SW 1271 (cell line): ENCODE measurements at regions not wholly inside any gene's neighbourhood (a gene's known extent, or its start where the extent isn't known, plus 50 kb on each side); places are given as distances from the start of the nearest gene placed in this dataset.
A peak's percentile ranks its signal among the peaks of the same experiment; 100 is the strongest.

Experiments
- DNase-seq, 2 experiments: peaks; one replicate each; lab custom pipeline; 2025; lab: John Stamatoyannopoulos, UW

DNA sequence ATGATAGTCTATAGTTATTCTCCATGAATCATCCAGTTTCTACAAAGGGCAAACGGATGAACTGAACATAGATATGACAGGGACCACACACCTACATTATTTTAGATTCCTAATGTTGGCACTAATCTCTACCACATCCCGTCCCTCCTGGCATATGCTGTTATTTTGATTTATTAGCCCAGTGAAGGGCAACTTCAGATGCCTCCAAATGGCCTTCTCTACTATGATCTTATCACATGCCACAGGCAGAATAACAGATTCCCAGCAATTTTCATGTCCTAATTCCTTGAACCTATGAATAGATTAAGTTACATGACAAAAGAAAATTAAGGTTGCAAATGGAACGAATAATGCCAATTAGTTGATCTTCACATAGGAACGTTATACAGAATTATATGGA lies 474.7 kb downstream of the ANKRD7 start:
- no peak for DNase-seq

DNA sequence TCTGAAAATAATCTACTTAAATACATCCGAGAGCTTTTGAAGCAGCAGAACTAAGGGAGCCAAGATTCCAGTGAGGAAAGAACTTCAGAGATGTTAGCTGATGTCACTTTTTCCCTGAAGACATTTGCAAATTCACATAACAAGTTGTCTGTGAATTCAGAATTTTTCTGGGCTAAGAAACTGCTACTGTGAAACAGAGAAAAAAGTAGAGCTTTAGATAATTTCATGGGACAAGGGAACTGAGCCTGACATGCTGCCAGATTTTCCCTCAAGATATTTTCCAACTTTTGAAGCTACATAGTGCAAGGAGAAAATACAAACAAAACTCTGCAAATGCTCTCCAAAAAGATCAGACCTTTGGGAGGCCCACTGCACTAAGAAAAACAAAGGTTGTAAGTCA lies 484.2 kb downstream of the ANKRD7 start:
- DNase-seq = no peak

DNA sequence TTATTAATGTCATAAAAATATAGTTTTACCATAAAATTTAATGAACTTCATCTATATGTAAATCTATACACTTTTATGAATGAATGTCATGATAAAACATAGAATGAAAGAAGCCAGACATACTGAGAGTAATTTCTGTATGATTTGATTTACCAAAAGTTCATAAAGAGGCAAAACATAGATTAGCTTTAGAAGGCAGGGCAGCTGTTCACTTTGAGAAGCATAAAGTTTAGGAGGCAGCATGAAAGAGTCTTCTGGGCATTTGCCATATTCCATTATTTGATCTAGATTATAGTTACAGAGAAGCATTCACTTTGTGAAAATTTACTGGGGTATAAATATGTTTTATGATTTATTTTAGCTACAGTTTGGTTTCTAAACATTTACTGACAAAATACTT lies 487.2 kb downstream of the ANKRD7 start:
- DNase-seq = no peak

DNA sequence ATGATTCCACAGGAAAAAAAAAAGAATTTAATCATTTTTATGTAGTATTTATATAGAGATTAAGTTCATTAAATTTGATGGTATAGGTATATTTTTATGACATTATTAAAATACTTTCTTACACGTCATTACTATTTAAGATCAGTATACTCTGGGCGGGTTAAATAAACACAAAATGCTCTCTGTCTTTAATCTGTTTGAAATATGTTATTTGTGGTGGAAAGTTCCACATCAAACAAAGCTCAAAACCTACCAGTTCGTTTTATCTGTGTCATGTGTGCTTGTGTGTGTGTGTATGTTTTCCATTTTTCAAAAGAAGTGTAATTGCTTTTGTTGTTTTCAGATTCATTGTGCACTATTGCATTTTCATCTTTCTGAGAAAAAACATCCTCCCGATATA lies 488.5 kb downstream of the ANKRD7 start:
- DNase-seq = no peak

DNA sequence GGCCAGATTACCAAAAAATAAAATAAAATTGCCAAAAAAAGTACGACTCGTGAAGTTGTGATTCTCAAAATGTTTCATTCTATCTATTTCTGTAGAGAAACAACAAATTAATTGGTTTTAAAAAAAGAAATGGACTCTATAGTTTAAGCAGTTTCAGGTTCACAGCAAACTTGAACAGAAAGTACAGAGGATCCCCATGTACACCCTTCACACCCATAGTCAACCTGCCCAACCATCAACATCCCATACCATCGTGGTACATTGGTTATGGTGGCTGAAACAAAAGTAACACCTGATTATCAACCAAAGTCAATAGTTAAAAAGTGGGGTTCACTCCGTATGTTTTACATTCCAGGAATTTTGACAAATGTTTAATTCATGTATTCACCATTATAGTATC lies 496.1 kb downstream of the ANKRD7 start:
- no peak for DNase-seq

DNA sequence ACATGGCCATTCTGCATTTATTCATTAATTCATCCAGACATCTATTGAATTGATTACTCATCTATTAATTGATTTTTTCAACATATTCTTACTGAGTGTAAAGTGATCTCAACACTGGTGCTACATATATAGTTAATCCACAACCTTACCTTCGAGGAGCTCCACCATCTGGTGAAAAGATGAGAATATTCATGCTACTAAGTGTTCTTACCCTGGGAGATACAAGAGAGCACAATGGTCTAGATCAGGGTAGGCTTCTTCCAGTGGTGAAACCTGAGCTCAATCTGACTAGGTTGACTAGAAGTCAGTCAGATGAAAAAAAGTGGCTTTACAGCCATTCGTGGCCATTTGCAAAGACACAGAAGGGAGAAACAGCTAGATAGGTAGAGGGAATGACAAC lies 507.4 kb downstream of the ANKRD7 start:
- peak in 1 of 2 experiments; percentile 9 for DNase-seq

DNA sequence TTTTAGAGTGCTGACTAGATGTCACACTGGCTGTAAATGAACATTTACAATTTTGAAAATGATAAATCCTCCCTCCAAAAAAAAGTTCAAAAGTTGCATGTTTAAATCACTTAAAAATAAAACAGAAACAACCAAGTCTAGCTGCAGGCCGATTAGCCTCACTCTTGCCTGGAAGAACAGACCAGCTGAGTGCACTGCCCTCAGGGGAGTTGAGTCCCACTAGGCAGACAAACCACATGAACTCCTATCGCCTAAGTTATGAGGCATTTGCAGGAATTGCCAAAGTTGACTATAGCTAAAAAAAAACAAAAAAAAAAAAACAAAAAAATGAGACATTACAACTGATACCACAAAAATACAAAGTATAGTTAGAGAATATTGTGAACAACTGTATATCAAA lies 510.0 kb downstream of the ANKRD7 start:
- no peak for DNase-seq

DNA sequence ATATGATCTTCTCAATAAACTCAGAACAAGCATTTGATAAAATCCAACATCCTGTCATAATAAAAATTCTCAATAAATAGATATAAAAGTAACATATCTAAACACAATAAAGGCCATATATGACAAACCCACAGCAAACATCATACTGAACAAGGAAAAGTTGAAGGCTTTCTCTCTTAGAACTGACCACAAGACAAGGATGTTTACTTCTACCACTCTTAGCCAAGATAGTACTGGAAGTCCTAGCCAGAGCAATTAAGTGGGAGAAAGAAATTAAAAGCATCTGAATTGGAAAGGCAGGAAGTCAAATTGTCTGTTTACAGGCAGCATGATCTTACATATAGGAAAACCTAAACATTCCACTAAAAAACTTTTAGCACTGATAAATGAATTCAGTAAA lies 510.9 kb downstream of the ANKRD7 start:
- no peak for DNase-seq

DNA sequence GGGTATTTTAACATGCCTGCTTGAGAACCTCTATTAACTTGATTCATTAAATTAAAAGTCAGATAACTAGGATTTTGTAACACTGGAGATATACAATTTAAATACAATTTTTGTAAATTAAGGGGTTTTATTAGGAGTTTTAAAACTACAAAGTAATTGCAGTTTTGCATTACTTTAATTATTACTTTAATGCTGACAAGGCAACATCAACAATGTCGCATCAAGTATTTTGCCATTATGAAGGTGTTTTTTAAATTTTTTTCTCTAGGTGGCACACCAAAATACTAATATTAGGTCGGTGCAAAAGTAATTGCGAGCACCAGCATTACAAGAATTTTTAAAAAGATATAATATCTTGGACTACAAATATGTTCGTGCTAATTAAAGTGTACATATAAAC lies 513.4 kb downstream of the ANKRD7 start:
- no peak for DNase-seq

DNA sequence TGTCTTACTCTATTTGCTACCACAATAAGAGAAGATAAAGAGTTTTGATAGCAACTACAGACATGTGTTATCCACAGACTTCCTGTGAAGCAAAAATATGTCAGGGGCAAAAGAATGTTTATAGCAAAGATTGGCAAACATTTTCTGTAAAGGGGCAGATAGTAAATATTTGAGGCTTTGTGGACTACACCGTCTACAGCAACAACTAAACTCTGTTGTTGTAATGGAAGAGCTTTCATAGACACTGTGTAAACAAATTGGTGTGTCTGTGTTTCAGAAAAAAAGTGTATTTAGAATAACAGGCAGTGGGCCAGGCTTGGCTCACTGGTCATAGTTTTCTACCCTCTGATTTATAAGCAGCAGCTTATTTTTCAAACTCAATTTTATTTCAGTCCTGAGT lies 521.4 kb downstream of the ANKRD7 start:
- DNase-seq = no peak

DNA sequence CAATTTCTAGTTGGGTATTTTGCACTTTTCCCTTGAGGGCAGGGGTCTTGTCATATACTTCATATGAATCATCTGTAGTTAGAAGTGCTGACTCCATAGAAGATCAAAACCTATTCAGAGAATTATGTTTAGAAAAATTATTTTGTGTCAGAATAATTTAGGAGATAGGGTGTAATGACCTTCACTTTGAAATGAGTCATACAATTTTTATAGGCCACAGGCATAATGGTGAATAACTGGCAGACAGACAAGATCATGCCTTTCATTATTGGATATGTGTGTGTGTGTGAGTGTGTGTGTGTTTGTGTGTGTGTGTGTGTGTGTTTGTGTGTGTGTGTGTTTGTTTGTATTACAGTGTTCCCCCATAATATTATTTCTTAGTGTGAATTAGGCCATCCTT lies 523.0 kb downstream of the ANKRD7 start:
- no peak for DNase-seq

DNA sequence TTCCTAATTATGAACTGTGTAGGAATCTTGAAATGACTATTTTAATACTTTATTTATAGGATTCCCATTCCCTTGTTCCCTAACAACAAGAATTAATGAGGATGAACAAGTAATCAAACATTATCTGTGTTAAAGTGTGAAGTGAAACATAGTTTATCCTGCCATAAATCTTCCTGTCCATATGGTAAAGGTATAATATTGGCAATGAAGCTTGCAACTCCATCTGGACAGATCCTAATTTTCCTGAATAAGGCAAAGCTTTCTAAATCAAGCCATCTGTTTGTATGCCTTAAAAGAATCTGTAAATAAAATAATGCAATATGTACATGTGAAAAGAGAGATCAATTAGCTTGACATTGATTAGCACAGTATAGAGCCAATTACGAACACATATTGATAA lies 529.0 kb downstream of the ANKRD7 start:
- no peak for DNase-seq

DNA sequence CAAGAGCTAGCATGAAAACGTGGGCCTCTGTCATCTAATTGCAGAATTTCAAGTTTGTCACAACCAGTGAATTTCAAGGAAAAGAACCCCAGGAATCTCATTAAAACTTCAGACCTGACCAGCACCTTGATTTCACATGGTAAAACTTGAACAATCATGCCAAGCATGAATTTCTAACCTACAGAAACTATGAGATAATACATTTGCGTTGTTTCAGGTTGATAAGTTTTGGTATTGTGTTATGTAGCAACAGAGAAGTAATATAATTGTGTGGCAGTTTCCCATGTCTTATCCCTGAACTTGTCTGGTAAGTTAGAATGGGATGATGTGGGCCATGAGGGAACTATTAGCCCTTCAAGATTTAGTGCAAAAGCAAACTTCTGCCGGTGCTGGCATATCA lies 530.1 kb downstream of the ANKRD7 start:
- no peak for DNase-seq

DNA sequence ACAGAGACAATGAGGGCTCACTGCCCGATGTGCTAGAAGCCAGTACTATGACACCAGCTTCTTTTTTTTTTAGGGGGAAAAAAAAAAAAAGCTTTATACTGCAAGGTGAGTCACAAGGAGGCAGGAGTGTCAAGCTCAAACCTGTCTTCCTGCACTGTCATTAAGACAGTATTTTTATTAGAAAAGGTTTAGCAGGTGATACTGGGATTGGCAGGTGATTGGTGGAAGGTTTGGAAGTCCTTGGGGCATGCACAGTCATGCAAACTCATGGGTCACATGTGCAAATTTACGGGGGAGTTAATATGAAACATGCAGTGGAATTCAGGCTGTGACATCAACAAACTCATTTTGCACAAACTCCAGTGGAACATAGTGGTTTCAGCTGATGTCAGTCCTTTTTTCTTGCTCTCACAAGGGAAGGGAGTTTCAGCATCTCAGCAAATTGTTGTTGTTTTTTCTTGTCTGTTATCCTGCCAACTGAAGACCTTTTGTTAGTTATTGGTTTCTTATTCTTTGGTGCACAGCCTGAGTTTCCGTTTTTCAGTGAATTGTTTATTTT lies 530.6 kb downstream of the ANKRD7 start:
- DNase-seq = no peak

DNA sequence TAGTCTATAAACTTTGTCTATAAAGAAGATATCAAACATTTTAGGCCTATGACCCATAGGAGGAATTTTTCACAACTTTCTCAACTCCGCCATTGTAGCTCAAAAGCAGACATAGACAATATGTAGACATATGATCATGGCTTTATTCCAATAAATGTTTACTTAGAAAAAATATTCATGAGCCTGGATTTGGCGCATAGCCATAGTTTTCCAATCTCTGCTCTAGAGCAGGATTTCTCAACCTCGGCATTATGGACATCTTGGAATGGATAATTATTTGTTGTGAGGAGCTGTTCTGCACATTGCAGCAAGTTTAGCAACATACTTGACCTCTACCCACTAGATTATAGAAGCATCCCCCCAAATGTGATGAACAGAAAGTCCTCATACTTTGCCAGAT lies 532.6 kb downstream of the ANKRD7 start:
- DNase-seq = no peak

DNA sequence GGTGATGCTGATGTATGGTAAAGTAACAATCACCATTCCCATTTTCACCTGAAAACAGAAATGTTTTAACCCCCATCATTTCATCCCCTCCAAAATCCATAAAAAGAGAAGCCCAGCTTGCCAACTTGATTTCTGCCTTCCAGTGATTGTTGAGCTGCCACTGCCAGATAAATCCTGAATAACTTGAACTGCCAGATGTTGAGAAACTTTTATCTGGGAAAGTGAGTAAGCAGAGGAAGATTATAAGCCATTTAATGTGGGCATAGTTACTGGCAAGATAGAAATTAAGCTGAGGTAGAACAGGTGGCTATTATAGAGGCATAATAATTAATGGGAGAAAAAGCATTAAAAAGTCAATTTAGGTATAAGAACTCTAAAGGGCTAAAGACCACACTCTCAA lies 534.1 kb downstream of the ANKRD7 start:
- no peak for DNase-seq

DNA sequence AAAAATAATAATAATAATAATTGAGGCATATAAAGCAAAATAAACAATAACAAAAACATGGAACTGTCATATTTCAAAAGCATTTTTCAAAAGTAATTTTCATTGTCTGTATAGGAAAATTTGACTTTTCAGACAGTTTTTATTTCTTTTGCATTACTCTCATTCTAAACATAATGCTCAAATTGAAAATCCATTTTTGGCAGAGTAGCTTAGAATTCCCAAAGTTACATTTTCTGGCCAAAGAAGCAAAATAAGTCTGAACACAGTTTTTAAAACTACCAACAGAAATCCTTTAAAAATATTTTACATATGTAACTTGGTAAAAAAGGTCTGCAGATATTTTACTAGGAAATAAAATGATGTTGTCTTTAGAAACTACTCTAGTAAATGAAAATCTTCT lies 535.4 kb downstream of the ANKRD7 start:
- no peak for DNase-seq

DNA sequence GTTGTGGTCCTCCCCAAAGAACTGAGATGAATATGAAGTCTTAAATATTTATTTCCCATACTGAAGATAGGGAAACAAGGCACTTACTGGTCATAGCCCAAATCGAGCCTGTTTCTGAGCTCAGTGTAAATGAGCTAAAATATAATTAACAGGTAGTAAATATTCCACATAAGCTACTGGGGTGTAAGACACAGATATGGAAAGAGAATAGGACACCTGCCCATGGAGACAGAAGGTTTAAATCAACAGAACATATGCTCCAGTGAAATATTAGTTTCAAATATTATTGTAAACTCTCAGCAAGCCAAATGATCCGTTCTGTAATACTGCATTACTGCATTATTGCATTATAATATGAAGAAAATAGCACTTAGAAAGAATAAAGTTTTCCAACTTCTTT lies 537.9 kb downstream of the ANKRD7 start:
- no peak for DNase-seq

DNA sequence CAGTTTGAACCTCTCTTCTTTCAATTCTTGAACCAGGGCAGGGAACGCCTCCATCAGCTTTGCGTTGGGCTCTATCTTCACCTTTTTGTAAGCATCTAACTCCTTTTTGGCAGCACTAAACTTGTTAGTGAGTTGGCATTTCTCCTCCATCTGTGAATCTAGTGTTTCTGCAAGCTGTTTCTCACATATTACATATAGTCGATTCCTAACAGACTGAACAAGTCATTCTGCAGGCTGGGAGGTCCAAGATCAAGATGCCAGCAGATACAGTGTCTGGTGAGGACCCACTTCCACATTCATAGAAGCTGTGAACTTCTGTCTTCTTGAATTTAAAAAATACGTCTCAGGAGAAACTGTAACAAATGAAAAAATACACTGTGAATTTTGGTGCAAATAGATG lies 539.7 kb downstream of the ANKRD7 start:
- DNase-seq = no peak

DNA sequence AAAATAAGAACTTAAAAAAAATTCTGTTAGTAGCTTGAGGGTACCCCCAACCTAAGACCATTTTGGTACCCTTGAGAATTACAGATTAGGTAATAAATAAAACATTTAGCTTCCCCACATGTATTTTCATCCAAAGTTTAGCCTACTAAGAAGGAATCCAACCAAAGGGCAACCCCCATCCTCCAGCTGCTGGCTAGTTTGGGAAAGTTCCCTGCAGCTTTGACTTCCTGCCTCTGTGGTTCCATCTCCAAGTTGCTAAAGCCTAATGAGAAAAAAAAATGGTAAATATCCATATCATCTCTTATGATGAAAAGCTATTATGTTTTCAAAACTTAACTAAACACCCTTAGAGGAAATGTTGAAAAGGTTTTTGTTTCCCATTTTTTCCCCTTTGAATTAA lies 547.2 kb downstream of the ANKRD7 start:
- DNase-seq = no peak

DNA sequence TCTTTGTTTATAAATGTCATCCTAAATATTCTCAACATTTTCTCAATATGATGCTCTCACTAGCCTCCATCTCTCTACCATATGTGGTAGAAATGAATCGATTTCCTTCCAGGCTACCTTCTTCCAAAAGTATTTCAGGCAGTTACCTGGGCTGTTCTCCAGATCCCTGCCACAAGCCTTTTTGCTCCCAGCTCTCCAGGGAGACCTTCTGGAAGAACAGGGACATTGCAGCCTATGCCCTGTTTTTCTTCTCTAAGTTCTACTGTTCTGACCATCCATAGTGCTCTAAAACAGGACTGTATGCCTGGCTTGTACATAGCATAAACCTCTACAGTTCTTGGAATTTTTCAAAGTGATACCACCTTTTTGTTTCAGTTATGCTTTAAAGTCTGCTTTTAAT lies 552.8 kb downstream of the ANKRD7 start:
- DNase-seq = no peak

DNA sequence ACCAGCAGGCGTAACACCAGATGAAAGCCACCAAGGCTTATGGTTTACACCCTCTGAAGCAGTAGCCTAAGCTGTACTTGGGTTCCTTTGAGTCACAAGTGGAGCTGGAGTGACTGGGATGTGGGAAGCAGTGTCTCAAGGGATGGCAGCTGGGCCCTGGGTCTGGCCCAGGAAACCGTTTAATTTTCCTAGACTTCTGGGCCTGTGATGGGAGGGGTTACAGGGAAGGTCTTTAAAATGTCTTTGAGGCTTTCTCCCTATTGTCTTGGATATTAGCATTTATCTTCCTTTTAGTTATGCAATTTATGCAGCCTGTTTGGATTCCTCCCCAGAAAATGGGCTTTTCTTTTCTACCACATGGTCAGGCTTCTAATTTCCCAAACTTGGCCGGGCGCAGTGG lies 568.2 kb downstream of the ANKRD7 start:
- DNase-seq = no peak

DNA sequence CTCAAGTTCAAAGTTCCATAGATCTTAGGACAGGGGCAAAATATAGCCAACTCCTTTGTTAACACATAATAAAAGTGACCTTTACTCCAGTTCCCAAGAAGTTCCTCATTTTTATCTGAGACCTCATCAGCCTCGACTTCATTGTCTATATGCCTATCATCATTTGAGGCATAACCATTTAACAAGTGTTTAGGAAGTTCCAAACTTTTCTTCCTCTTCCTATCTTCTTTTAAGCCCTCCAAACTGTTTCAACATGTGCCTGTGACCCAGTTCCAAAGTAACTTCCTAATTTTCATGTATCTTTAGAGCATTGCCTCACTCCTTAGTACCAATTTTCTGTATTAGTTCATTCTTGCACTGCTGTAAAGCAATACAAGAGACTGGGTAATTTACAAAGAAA lies 569.1 kb downstream of the ANKRD7 start:
- no peak for DNase-seq

DNA sequence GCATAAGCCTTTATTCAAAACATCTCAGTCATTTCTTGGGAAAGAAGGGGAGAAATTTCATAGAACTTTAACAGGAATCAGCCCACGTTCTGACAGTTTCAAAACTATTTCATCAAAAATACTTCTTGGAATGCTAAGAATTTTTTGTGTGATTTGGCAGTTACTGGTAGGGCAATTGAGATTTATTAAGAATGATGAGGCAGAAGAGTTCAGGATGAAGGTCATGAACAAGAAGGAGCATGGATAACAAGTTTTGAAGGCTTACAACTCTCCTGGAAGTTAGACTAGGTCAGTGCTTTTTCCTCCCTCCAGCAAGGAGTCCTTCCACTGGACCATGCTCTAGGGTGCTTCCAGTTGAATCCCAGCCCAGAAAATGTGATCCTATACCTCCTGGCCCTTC lies 569.9 kb downstream of the ANKRD7 start:
- no peak for DNase-seq

DNA sequence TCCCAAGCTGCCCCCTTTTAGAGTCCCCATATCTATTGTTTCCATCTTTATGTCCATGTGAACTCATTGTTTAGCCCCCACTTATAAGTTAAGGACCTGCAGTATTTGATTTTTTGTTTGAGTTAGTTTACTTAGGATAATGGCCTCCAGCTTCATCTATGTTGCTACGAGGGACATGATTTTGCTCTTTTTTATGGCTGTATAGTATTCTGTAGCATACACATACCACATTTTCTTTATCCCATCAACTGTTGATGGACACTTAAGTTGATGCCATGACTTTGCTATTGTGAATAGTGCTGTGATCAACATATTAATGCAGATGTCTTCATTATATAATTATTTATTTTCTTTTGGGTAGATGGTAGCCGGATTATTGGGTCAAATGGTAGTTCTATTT lies 576.9 kb downstream of the ANKRD7 start:
- DNase-seq = no peak
